ENCODE measurements at regions not wholly inside any gene's neighbourhood (a gene's known extent, or its start where the extent isn't known, plus 50 kb on each side); places are given as distances from the start of the nearest gene placed in this dataset.

DNA sequence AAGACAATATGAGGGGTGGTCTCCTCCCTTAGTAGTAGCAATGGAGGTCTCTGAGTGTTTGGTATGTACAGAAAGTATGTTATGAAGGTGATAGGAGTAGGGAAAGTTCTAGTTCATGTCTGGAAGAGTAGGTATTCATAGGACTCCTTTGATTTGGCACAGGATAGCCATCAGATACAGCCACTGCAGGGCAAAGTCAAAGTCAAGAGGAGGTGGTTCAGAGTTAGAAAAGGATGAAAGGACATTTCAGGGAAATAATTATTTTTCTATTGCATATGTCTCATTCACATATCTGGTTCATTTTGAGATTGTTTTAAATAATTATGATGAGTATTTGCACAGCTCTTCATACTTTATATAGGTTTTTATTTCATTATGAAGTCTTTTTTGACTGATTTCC lies 381.1 kb downstream of the MFSD1 start:
- CTCF ChIA-PET = no interaction called here
- H3K27ac ChIP-seq (ENCODE audit: extremely low read depth, low read depth, low read length) = no peak overlapping the region
- H3K4me3 ChIP-seq (ENCODE audit: low read depth, low read length) = no peak overlapping the region
- no peak for TF ChIP-seq OVOL3 (tag by site-specific recombination; IDR thresholded peaks at IDR 0.05)
- no peak for TF ChIP-seq GLI4 (tag by site-specific recombination; IDR thresholded peaks at IDR 0.05)
- TF ChIP-seq, protein P1, sequence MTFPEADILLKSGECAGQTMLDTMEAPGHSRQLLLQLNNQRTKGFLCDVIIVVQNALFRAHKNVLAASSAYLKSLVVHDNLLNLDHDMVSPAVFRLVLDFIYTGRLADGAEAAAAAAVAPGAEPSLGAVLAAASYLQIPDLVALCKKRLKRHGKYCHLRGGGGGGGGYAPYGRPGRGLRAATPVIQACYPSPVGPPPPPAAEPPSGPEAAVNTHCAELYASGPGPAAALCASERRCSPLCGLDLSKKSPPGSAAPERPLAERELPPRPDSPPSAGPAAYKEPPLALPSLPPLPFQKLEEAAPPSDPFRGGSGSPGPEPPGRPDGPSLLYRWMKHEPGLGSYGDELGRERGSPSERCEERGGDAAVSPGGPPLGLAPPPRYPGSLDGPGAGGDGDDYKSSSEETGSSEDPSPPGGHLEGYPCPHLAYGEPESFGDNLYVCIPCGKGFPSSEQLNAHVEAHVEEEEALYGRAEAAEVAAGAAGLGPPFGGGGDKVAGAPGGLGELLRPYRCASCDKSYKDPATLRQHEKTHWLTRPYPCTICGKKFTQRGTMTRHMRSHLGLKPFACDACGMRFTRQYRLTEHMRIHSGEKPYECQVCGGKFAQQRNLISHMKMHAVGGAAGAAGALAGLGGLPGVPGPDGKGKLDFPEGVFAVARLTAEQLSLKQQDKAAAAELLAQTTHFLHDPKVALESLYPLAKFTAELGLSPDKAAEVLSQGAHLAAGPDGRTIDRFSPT (tag by site-specific recombination; IDR thresholded peaks at IDR 0.05) = no peak
- TF ChIP-seq ZNF2 (tag by site-specific recombination; IDR thresholded peaks at IDR 0.05) = no peak
- TF ChIP-seq ZNF530 (tag by site-specific recombination; IDR thresholded peaks at IDR 0.05; ENCODE audit: low read depth) = no peak
- no peak for TF ChIP-seq ZSCAN23 (tag by site-specific recombination; IDR thresholded peaks at IDR 0.05)
- no peak for TF ChIP-seq RBAK (tag by site-specific recombination; IDR thresholded peaks at IDR 0.05)
- no peak for TF ChIP-seq ZNF292 (tag by site-specific recombination; IDR thresholded peaks at IDR 0.05; ENCODE audit: borderline replicate concordance, low read depth)
- TF ChIP-seq ZNF311 (tag by site-specific recombination; IDR thresholded peaks at IDR 0.05; ENCODE audit: borderline replicate concordance) = no peak
- TF ChIP-seq, protein P2, sequence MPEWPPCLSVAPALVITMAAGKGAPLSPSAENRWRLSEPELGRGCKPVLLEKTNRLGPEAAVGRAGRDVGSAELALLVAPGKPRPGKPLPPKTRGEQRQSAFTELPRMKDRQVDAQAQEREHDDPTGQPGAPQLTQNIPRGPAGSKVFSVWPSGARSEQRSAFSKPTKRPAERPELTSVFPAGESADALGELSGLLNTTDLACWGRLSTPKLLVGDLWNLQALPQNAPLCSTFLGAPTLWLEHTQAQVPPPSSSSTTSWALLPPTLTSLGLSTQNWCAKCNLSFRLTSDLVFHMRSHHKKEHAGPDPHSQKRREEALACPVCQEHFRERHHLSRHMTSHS (tag by site-specific recombination; IDR thresholded peaks at IDR 0.05) = no peak
- TF ChIP-seq ZNF473 (tag by site-specific recombination; IDR thresholded peaks at IDR 0.05) = no peak
- TF ChIP-seq, protein P3, sequence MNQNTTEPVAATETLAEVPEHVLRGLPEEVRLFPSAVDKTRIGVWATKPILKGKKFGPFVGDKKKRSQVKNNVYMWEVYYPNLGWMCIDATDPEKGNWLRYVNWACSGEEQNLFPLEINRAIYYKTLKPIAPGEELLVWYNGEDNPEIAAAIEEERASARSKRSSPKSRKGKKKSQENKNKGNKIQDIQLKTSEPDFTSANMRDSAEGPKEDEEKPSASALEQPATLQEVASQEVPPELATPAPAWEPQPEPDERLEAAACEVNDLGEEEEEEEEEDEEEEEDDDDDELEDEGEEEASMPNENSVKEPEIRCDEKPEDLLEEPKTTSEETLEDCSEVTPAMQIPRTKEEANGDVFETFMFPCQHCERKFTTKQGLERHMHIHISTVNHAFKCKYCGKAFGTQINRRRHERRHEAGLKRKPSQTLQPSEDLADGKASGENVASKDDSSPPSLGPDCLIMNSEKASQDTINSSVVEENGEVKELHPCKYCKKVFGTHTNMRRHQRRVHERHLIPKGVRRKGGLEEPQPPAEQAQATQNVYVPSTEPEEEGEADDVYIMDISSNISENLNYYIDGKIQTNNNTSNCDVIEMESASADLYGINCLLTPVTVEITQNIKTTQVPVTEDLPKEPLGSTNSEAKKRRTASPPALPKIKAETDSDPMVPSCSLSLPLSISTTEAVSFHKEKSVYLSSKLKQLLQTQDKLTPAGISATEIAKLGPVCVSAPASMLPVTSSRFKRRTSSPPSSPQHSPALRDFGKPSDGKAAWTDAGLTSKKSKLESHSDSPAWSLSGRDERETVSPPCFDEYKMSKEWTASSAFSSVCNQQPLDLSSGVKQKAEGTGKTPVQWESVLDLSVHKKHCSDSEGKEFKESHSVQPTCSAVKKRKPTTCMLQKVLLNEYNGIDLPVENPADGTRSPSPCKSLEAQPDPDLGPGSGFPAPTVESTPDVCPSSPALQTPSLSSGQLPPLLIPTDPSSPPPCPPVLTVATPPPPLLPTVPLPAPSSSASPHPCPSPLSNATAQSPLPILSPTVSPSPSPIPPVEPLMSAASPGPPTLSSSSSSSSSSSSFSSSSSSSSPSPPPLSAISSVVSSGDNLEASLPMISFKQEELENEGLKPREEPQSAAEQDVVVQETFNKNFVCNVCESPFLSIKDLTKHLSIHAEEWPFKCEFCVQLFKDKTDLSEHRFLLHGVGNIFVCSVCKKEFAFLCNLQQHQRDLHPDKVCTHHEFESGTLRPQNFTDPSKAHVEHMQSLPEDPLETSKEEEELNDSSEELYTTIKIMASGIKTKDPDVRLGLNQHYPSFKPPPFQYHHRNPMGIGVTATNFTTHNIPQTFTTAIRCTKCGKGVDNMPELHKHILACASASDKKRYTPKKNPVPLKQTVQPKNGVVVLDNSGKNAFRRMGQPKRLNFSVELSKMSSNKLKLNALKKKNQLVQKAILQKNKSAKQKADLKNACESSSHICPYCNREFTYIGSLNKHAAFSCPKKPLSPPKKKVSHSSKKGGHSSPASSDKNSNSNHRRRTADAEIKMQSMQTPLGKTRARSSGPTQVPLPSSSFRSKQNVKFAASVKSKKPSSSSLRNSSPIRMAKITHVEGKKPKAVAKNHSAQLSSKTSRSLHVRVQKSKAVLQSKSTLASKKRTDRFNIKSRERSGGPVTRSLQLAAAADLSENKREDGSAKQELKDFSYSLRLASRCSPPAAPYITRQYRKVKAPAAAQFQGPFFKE (tag by site-specific recombination; IDR thresholded peaks at IDR 0.05; ENCODE audit: borderline replicate concordance) = no peak
- TF ChIP-seq SP7 (tag by site-specific recombination; IDR thresholded peaks at IDR 0.05) = no peak
- no peak for TF ChIP-seq ZNF391 (tag by site-specific recombination; IDR thresholded peaks at IDR 0.05; ENCODE audit: borderline replicate concordance, low read depth)
- TF ChIP-seq, protein P4, sequence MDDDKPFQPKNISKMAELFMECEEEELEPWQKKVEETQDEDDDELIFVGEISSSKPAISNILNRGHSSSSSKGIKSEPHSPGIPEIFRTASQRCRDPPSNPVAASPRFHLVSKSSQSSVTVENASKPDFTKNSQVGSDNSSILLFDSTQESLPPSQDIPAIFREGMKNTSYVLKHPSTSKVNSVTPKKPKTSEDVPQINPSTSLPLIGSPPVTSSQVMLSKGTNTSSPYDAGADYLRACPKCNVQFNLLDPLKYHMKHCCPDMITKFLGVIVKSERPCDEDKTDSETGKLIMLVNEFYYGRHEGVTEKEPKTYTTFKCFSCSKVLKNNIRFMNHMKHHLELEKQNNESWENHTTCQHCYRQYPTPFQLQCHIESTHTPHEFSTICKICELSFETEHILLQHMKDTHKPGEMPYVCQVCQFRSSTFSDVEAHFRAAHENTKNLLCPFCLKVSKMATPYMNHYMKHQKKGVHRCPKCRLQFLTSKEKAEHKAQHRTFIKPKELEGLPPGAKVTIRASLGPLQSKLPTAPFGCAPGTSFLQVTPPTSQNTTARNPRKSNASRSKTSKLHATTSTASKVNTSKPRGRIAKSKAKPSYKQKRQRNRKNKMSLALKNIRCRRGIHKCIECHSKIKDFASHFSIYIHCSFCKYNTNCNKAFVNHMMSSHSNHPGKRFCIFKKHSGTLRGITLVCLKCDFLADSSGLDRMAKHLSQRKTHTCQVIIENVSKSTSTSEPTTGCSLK (tag by site-specific recombination; IDR thresholded peaks at IDR 0.05) = no peak
- TF ChIP-seq, protein P5, sequence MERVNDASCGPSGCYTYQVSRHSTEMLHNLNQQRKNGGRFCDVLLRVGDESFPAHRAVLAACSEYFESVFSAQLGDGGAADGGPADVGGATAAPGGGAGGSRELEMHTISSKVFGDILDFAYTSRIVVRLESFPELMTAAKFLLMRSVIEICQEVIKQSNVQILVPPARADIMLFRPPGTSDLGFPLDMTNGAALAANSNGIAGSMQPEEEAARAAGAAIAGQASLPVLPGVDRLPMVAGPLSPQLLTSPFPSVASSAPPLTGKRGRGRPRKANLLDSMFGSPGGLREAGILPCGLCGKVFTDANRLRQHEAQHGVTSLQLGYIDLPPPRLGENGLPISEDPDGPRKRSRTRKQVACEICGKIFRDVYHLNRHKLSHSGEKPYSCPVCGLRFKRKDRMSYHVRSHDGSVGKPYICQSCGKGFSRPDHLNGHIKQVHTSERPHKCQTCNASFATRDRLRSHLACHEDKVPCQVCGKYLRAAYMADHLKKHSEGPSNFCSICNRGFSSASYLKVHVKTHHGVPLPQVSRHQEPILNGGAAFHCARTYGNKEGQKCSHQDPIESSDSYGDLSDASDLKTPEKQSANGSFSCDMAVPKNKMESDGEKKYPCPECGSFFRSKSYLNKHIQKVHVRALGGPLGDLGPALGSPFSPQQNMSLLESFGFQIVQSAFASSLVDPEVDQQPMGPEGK (tag by site-specific recombination; IDR thresholded peaks at IDR 0.05) = no peak
- H3K9me3 ChIP-seq (ENCODE audit: control insufficient read depth, insufficient read depth, low read depth, low read length) = no peaks in the 10 kb centered on the region
- POLR2A ChIA-PET = no interaction called here
- H3K4me1 ChIP-seq (ENCODE audit: control insufficient read depth, insufficient read depth, low read length) = no peaks in the 10 kb centered on the region
- no peaks in the 10 kb centered on the region for H3K36me3 ChIP-seq (ENCODE audit: control insufficient read depth in 2 of 2, insufficient read depth in 1 of 2, low read length in 2 of 2)

All from HEK293 (cell line).